ENCODE measurements at regions not wholly inside any gene's neighbourhood (a gene's known extent, or its start where the extent isn't known, plus 50 kb on each side); places are given as distances from the start of the nearest gene placed in this dataset.
"Not testable (repeated sequence)": the region's sequence is repeated elsewhere in the genome, so short reads cannot be mapped to it uniquely, and the experiment has no call there.

DNA sequence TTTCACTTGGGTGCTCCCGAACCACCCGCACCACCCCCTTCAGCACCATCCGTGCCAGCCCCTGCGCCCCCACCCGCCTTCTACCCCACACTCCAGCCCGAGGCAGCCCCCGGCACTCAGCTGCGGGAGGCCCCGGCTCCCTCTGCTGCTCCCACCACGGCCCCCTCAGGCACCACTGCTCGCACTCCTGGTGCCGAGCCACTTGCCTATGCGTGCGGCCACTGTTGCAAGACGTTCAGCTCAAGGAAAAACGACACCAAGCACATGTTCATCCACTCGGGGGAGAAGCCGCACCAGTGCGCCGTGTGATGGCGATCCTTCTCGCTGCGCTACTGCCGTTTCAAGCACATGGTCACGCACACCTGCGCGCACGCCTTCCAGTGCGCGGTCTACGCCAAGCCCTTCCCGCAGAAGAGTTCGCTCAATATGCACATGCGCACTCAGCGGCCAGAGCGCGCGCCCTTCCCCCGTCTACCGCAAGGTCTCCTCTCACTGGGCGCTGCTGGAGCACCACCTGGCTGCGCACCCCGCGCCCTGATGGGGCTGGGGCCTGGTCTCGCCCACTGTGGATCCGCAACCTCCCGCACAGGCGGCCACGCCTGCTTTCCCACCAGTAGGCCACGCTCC is 88.4 kb downstream of the LIMS4 start:
- TF ChIP-seq, protein P1, sequence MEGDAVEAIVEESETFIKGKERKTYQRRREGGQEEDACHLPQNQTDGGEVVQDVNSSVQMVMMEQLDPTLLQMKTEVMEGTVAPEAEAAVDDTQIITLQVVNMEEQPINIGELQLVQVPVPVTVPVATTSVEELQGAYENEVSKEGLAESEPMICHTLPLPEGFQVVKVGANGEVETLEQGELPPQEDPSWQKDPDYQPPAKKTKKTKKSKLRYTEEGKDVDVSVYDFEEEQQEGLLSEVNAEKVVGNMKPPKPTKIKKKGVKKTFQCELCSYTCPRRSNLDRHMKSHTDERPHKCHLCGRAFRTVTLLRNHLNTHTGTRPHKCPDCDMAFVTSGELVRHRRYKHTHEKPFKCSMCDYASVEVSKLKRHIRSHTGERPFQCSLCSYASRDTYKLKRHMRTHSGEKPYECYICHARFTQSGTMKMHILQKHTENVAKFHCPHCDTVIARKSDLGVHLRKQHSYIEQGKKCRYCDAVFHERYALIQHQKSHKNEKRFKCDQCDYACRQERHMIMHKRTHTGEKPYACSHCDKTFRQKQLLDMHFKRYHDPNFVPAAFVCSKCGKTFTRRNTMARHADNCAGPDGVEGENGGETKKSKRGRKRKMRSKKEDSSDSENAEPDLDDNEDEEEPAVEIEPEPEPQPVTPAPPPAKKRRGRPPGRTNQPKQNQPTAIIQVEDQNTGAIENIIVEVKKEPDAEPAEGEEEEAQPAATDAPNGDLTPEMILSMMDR (IDR thresholded peaks at IDR 0.05) = not testable (repeated sequence)
- not testable (repeated sequence) for TF ChIP-seq POLR2AphosphoS5, POLR2A, EP300 (IDR thresholded peaks at IDR 0.05)

All from suprapubic skin (tissue), 4 donors.